Activated T-cell treated with anti-CD3 and anti-CD28 coated beads for 1 hour (primary cell): ENCODE measurements at regions not wholly inside any gene's neighbourhood (a gene's known extent, or its start where the extent isn't known, plus 50 kb on each side); places are given as distances from the start of the nearest gene placed in this dataset.

ENCODE experiments used
- DNase-seq: peaks from one replicate; pipeline ENCODE4 v3.0.0-alpha.2; 2020; ENCODE audit warnings: low read depth

GRCh38 chr6:8574749-8575468 is 139.6 kb upstream of the SLC35B3 start:
- no peak for DNase-seq

- no peak for DNase-seq
These were observed 139.0 kb upstream of the SLC35B3 start for GRCh38 chr6:8574311-8574710.

DNA sequence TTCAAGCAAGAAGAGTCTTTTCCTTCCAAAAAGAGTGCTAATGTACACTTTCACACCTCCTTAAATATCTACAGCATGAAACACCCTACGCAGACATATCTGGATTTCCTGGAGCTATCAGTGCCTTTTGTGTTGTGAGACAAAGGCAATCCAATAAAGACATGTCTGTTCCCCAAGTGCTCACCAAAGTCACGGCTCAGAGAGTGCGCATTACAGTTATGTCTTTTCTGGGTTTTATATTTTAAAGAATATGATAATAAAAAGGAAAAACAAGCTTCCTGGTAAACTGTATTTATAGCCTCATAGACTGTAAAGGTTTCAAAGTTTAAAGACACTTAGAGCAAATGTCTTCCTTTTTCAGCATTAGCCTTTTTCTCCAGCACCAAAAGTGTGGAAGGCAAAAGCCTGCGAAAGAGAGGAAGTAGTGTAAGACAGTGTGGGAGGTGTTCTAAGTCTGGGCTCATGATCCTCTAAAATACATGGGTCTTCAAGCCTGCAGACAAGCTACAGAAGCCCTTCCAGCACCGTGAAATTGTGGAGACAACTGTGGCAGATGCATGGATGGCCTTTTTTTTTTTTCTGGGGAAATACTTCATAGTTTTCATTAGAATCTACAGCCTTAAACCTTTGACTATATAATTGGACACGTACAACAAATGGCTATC is 135.0 kb upstream of the SLC35B3 start:
- no peak for DNase-seq

DNA sequence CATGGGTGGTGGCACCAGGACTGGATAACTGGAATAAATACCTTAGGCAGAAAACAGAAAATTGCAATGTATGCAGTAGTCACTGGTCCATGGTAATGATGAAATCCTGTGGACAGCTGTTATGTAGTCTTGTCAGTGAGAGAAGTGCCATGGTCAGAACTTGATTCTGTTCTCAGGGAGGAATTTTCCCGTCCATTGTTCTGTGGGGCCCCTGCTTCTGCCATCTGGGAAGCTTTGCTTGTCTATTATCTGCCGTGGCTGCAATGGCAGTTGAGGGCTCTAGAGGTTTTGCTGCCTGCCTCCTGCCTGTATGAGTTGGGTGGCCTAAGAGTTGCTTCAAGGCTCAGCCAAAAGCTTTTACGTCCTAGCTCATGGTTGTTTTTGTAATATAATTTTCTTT is 126.8 kb upstream of the SLC35B3 start:
- no peak for DNase-seq

DNA sequence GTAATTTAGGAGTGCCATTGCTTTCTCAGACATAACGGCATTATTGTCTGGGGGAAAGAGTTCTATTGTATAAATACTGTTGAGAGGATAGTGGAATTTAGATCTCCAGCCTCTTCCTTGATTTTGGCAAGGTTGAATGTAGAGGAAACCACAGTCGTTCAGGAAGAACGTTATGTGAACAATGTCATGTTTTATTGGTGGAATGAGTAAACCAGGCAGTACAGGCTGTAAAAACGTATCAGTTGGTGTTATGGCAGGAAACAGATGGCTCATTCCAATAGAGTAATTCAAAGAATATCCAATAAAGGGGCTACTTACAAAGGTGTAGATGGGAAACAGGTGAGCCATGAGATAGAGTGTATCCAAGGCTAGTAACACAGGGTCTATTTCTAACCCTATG is 123.6 kb upstream of the SLC35B3 start:
- DNase-seq, result no peak

- no peak for DNase-seq
These were observed 121.8 kb upstream of the SLC35B3 start for GRCh38 chr6:8557014-8557748.

GRCh38 chr6:8556370-8557013 is 121.1 kb upstream of the SLC35B3 start:
- no peak for DNase-seq

DNA sequence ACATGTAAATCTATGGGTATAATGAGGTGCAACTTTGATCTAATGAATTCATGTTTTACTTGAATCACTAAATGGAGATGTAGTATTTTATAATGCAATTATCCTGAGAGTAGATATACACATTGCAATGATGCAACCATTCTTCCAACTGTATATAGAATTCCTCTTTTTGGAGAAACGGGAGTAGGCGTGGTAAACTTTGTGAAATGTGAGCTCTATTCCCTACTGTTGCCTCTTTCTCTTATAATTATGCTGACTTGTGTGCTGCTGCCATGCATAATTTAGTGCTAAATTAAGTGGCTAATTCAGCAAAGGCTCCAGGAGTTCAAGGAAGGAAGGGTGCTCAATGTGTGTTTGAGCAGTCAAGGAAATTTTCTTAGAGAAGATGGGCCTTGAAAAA is 116.6 kb upstream of the SLC35B3 start:
- no peak for DNase-seq

GRCh38 chr6:8551386-8551785 is 116.0 kb upstream of the SLC35B3 start:
- no peak for DNase-seq

GRCh38 chr6:8549074-8549790 is 113.9 kb upstream of the SLC35B3 start:
- DNase-seq, result no peak

GRCh38 chr6:8546496-8546895 is 111.2 kb upstream of the SLC35B3 start:
- no peak for DNase-seq

GRCh38 chr6:8545336-8545735 is 110.0 kb upstream of the SLC35B3 start:
- no peak for DNase-seq

DNA sequence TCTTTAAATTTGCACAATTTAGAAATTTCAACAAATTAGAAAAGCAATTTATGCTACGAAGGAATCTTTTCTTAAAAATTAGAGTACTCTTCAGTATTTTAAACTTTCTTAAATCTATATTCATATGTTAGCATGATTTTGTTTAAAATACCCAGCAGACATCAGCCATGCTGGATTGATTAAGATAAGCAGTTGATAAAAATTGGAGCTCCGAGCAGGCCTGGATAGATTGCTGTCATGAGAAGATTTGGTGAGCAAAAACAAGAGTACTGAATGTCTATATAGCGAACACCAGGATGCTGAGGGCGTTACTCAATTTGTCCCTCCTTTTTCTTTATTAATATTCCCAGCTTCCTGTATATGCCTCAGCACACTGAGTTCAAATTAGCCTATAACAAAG is 108.4 kb upstream of the SLC35B3 start:
- DNase-seq, result no peak

GRCh38 chr6:8539453-8539852 is 104.1 kb upstream of the SLC35B3 start:
- no peak for DNase-seq

DNA sequence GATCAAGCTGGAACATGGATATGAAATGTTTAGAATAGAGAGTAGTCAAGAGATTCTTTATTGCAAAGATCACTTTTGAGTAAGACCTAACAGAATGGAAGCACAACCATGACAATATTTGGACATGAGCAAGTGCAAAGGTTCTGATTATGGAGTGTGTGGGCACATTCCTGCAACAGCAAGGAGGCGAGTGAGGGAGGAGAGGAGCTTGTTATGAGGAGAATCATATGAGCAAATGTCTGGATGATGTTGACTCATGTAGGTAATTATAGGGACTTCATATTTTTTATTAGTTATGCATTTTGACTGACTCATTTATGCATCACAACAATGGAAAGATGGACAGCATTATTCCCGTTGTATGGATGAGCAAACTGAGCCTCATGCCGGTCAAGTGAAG is 100.8 kb upstream of the SLC35B3 start:
- DNase-seq, result no peak

GRCh38 chr6:8535519-8535918 is 100.2 kb upstream of the SLC35B3 start:
- DNase-seq, result no peak

DNA sequence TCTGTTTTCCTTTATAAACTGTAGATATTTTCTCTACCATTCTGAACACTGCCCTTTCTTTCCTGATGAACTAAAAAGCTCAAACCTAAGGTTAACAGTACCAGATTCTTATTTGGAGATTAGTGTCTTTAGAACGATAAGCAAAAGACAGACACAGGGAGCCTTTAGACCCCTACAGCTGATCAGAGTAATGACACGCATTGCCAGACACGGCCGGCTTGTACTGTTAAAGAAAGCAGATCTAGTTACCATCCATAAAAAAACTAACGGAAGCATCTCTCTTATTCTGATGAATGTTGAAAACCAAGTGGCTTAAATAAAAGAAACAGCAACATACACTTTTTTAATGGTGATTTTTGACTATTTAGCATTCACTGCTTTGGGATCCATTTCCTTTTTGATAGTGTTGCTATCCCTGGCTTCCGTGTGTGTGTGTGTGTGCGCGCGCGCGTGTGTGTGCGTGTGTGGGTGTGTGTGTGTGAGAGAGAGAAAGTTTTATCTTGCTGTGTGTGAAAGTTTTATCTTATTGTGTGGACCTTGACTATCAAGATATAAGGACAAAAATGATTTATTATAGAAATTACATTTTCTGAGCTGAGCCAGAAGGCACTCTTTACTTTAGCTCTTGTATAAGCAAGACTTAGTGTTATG is 95.6 kb upstream of the SLC35B3 start:
- no peak for DNase-seq

DNA sequence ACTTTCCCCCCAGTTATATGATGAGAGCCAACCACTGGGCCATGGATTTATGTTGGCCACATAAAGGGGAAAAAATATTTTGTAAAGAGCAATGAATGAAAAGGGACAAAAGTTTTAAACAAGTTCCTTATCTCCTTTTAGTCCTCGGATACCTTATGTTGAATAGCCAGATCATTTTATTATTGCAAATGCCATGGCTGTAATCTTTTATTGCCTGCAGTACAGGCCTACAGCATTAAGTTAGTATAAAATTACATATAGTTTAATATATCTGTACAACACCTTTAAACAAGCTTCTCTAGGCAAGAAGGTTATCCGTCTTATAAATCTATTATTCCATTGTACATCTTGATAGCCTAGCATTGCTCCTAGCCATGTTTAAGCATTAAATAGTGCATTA is 93.9 kb upstream of the SLC35B3 start:
- no peak for DNase-seq

GRCh38 chr6:8527818-8528217 is 92.5 kb upstream of the SLC35B3 start:
- no peak for DNase-seq

- no peak for DNase-seq
These were observed 91.3 kb upstream of the SLC35B3 start for GRCh38 chr6:8526624-8527023.

DNA sequence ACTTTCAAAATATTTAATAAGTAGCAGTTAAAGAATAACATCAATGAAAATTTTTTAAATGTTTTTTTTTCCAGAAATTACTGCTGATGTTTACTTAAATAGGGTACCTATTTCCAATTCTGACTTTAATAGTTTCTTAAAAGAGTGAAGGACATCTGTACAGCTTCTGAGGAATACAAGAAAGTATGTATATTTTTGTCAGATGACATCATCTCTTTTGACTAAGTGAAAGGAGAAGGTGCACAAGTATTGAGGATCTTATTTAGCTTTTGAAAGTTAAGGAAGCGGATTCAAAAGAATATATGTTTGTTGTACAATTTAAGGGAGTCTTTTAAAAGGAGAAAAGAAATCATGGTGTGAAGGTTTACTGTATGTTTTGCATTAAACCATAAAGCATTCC is 90.0 kb upstream of the SLC35B3 start:
- no peak for DNase-seq

DNA sequence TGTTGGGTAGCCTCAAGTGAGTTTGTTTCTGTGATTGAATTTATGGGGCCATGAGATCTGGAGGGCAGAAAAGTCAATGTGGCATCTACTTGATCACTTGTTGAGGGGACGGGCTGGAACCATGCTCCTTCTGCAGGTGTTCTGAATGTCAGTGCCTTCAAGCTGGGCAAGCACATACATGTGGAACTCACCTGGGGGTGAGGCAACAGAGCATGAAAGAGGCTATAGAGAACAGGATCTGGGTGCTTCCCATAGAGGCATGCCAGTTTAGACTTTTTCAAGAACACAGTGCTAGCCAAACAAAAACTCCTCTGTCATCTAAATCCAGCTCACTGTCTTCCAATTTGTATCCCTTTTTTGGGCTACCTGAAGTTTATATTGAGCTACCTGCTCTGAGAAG is 77.8 kb upstream of the SLC35B3 start:
- DNase-seq, result no peak
